ENCODE measurements at regions not wholly inside any gene's neighbourhood (a gene's known extent, or its start where the extent isn't known, plus 50 kb on each side); places are given as distances from the start of the nearest gene placed in this dataset.

GRCh38 chr11:112523951-112524350, 263.3 kb upstream of the PLET1 start:
- H3K27me3 ChIP-seq (ENCODE audit: control insufficient read depth in 2 of 2, insufficient read depth in 2 of 2, low read length in 2 of 2), result no peaks in the 10 kb centered on the region
- H3K9ac ChIP-seq (replicated peaks; ENCODE audit: extremely low read depth, insufficient read depth, low read length), result no peak overlapping the region
- H3K27ac ChIP-seq (ENCODE audit: insufficient read depth, low read depth, low read length), result no peak overlapping the region
- H3K36me3 ChIP-seq (ENCODE audit: control insufficient read depth in 2 of 2, extremely low read depth in 1 of 2, insufficient read depth in 2 of 2, low read length in 2 of 2), result no peaks in the 10 kb centered on the region
- FAIRE-seq (no peak), DNase-seq (ENCODE audit: low read depth, low spot score) (no peak)
- H4K20me1 ChIP-seq (replicated peaks; ENCODE audit: control insufficient read depth, extremely low read depth, insufficient read depth, low read length), result no peaks in the 10 kb centered on the region
- H3K4me2 ChIP-seq (ENCODE audit: insufficient read depth, low read length), result no peak overlapping the region
- TF ChIP-seq FOS (IDR thresholded peaks at IDR 0.05; ENCODE audit: borderline replicate concordance, insufficient read depth, low read length) (no peak), MAX (IDR thresholded peaks at IDR 0.05; ENCODE audit: insufficient read depth, insufficient read length) (no peak), JUN (IDR thresholded peaks at IDR 0.05; ENCODE audit: borderline replicate concordance, insufficient read depth, insufficient read length, low read depth) (no peak), POLR2A (IDR thresholded peaks at IDR 0.05; ENCODE audit: low read depth, low read length) (no peak), CTCF (IDR thresholded peaks at IDR 0.05; ENCODE audit: extremely low read depth in 1 of 2, insufficient read depth in 1 of 2, low read depth in 1 of 2, low read length in 2 of 2) (no peak), GATA2 (IDR thresholded peaks at IDR 0.05; ENCODE audit: insufficient read depth, insufficient read length, low read depth, low read length) (no peak), POLR2AphosphoS5 (IDR thresholded peaks at IDR 0.05; ENCODE audit: insufficient read depth, low read depth, low read length) (no peak), EZH2 (IDR thresholded peaks at IDR 0.05; ENCODE audit: borderline replicate concordance, low read depth, low read length, severe bottlenecking) (no peak), MYC (IDR thresholded peaks at IDR 0.05; ENCODE audit: low read depth, low read length) (no peak)
- H3K79me2 ChIP-seq (ENCODE audit: control insufficient read depth, insufficient read depth, low read length), result no peaks in the 10 kb centered on the region
- no TSS peak for BruUV-seq (replicated peaks)
- H3K4me1 ChIP-seq (ENCODE audit: control insufficient read depth, extremely low read depth, insufficient read depth, low read length), result no peaks in the 10 kb centered on the region
- ChIA-PET CTCF (interaction anchor here (1.0 kb wide), 1 partner anchor 64 kb away, joined by 3 read pairs; no protein-coding TSS in a partner anchor), POLR2A (no interaction called here)
- H3K9me1 ChIP-seq (replicated peaks; ENCODE audit: control insufficient read depth, extremely low read depth, insufficient read depth, low read length), result no peaks in the 10 kb centered on the region
- H3K4me3 ChIP-seq (replicated peaks in 1 of 3; ENCODE audit: insufficient read depth in 1 of 3, low read depth in 1 of 3, low read length in 3 of 3), result no peak overlapping the region
- H2AFZ ChIP-seq (ENCODE audit: low read depth, low read length), result no peak overlapping the region
- dilution Hi-C loops (cut with MboI; ENCODE audit: extremely low pct_ligation_motif_present, low sequenced_read_pairs), result no loop called here
- H3K9me3 ChIP-seq (replicated peaks; ENCODE audit: control insufficient read depth, insufficient read depth, low read length), result no peaks in the 10 kb centered on the region
- intact Hi-C loops (cut with micrococcal nuclease), result no loop called here
